ENCODE measurements at regions not wholly inside any gene's neighbourhood (a gene's known extent, or its start where the extent isn't known, plus 50 kb on each side); places are given as distances from the start of the nearest gene placed in this dataset.

GRCh38 chr2:239811806-239812560, 213.2 kb downstream of the NDUFA10 start:
- Mint-ChIP-seq H3K27ac (no peak overlapping the region), H3K36me3 (ENCODE audit: low read depth) (no peaks in the 10 kb centered on the region), H3K27me3 (peaks cover 16% of the 10 kb centered on the region), H3K4me1 (ENCODE audit: low read depth) (peaks cover 10% of the 10 kb centered on the region), H3K4me3 (no peak overlapping the region), H3K9me3 (peaks cover 11% of the 10 kb centered on the region)
- intact Hi-C loops (cut with micrococcal nuclease), result no loop called here

GRCh38 chr2:239811111-239811781, 213.9 kb downstream of the NDUFA10 start:
- no peaks in the 10 kb centered on the region for H3K36me3 Mint-ChIP-seq (ENCODE audit: low read depth)
- H3K9me3 Mint-ChIP-seq, result peaks cover 7% of the 10 kb centered on the region
- peaks cover 18% of the 10 kb centered on the region for H3K27me3 Mint-ChIP-seq
- no peak overlapping the region for H3K4me3 Mint-ChIP-seq
- H3K4me1 Mint-ChIP-seq (ENCODE audit: low read depth), result peaks cover 10% of the 10 kb centered on the region
- intact Hi-C loops (cut with micrococcal nuclease), result no loop called here
- H3K27ac Mint-ChIP-seq, result no peak overlapping the region

- intact Hi-C loops (cut with micrococcal nuclease), result no loop called here
- no peak overlapping the region for H3K27ac Mint-ChIP-seq
- peaks cover 10% of the 10 kb centered on the region for H3K4me1 Mint-ChIP-seq (ENCODE audit: low read depth)
- no peaks in the 10 kb centered on the region for H3K36me3 Mint-ChIP-seq (ENCODE audit: low read depth)
- H3K27me3 Mint-ChIP-seq, result peaks cover 19% of the 10 kb centered on the region
- H3K9me3 Mint-ChIP-seq, result no peaks in the 10 kb centered on the region
- no peak overlapping the region for H3K4me3 Mint-ChIP-seq
Observed at GRCh38 chr2:239809391-239809790, 215.8 kb downstream of the NDUFA10 start.

- H3K9me3 Mint-ChIP-seq, result no peaks in the 10 kb centered on the region
- H3K4me3 Mint-ChIP-seq, result no peak overlapping the region
- intact Hi-C loops (cut with micrococcal nuclease), result no loop called here
- peaks cover 22% of the 10 kb centered on the region for H3K27me3 Mint-ChIP-seq
- H3K36me3 Mint-ChIP-seq (ENCODE audit: low read depth), result no peaks in the 10 kb centered on the region
- no peaks in the 10 kb centered on the region for H3K4me1 Mint-ChIP-seq (ENCODE audit: low read depth)
- H3K27ac Mint-ChIP-seq, result no peak overlapping the region
Observed at GRCh38 chr2:239807568-239807967, 217.6 kb downstream of the NDUFA10 start.

- Mint-ChIP-seq H3K27ac (no peak overlapping the region), H3K36me3 (ENCODE audit: low read depth) (no peaks in the 10 kb centered on the region), H3K27me3 (peaks cover 21% of the 10 kb centered on the region), H3K4me3 (no peak overlapping the region), H3K4me1 (ENCODE audit: low read depth) (no peaks in the 10 kb centered on the region), H3K9me3 (no peaks in the 10 kb centered on the region)
- intact Hi-C loops (cut with micrococcal nuclease), result no loop called here
Observed at GRCh38 chr2:239806758-239807434, 218.2 kb downstream of the NDUFA10 start.

GRCh38 chr2:239806276-239806675, 218.9 kb downstream of the NDUFA10 start:
- Mint-ChIP-seq H3K36me3 (ENCODE audit: low read depth) (no peaks in the 10 kb centered on the region), H3K9me3 (no peaks in the 10 kb centered on the region), H3K27ac (no peak overlapping the region), H3K4me1 (ENCODE audit: low read depth) (no peaks in the 10 kb centered on the region), H3K4me3 (no peak overlapping the region), H3K27me3 (peaks cover 25% of the 10 kb centered on the region)
- intact Hi-C loops (cut with micrococcal nuclease), result no loop called here

- peaks cover 25% of the 10 kb centered on the region for H3K27me3 Mint-ChIP-seq
- intact Hi-C loops (cut with micrococcal nuclease), result no loop called here
- H3K36me3 Mint-ChIP-seq (ENCODE audit: low read depth), result no peaks in the 10 kb centered on the region
- peaks cover 6% of the 10 kb centered on the region for H3K9me3 Mint-ChIP-seq
- H3K4me3 Mint-ChIP-seq, result no peak overlapping the region
- H3K4me1 Mint-ChIP-seq (ENCODE audit: low read depth), result no peaks in the 10 kb centered on the region
- H3K27ac Mint-ChIP-seq, result no peak overlapping the region
Observed at GRCh38 chr2:239805414-239805813, 219.7 kb downstream of the NDUFA10 start.

GRCh38 chr2:239805043-239805329, 220.2 kb downstream of the NDUFA10 start:
- H3K4me1 Mint-ChIP-seq (ENCODE audit: low read depth), result no peaks in the 10 kb centered on the region
- H3K36me3 Mint-ChIP-seq (ENCODE audit: low read depth), result no peaks in the 10 kb centered on the region
- no peak overlapping the region for H3K27ac Mint-ChIP-seq
- H3K27me3 Mint-ChIP-seq, result peaks cover 26% of the 10 kb centered on the region
- H3K4me3 Mint-ChIP-seq, result no peak overlapping the region
- H3K9me3 Mint-ChIP-seq, result peaks cover 10% of the 10 kb centered on the region
- intact Hi-C loops (cut with micrococcal nuclease), result no loop called here

GRCh38 chr2:239804161-239805042, 220.7 kb downstream of the NDUFA10 start:
- intact Hi-C loops (cut with micrococcal nuclease), result no loop called here
- Mint-ChIP-seq H3K27ac (no peak overlapping the region), H3K9me3 (peaks cover 11% of the 10 kb centered on the region), H3K27me3 (peaks cover 28% of the 10 kb centered on the region), H3K36me3 (ENCODE audit: low read depth) (no peaks in the 10 kb centered on the region), H3K4me3 (no peak overlapping the region), H3K4me1 (ENCODE audit: low read depth) (no peaks in the 10 kb centered on the region)

- intact Hi-C loops (cut with micrococcal nuclease), result no loop called here
- Mint-ChIP-seq H3K4me1 (ENCODE audit: low read depth) (no peaks in the 10 kb centered on the region), H3K9me3 (peaks cover 11% of the 10 kb centered on the region), H3K4me3 (no peak overlapping the region), H3K36me3 (ENCODE audit: low read depth) (no peaks in the 10 kb centered on the region), H3K27ac (no peak overlapping the region), H3K27me3 (peaks cover 23% of the 10 kb centered on the region)
Observed at GRCh38 chr2:239803766-239804115, 221.4 kb downstream of the NDUFA10 start.

- Mint-ChIP-seq H3K36me3 (ENCODE audit: low read depth) (no peaks in the 10 kb centered on the region), H3K4me1 (ENCODE audit: low read depth) (no peaks in the 10 kb centered on the region), H3K4me3 (no peak overlapping the region), H3K9me3 (peaks cover 11% of the 10 kb centered on the region), H3K27ac (no peak overlapping the region), H3K27me3 (peaks cover 22% of the 10 kb centered on the region)
- intact Hi-C loops (cut with micrococcal nuclease), result no loop called here
Observed at GRCh38 chr2:239803102-239803765, 221.9 kb downstream of the NDUFA10 start.

GRCh38 chr2:239802185-239802649, 222.9 kb downstream of the NDUFA10 start:
- Mint-ChIP-seq H3K4me3 (no peak overlapping the region), H3K9me3 (peaks cover 11% of the 10 kb centered on the region), H3K27ac (no peak overlapping the region), H3K36me3 (ENCODE audit: low read depth) (no peaks in the 10 kb centered on the region), H3K4me1 (ENCODE audit: low read depth) (no peaks in the 10 kb centered on the region), H3K27me3 (peaks cover 21% of the 10 kb centered on the region)
- intact Hi-C loops (cut with micrococcal nuclease), result no loop called here

GRCh38 chr2:239801404-239802184, 223.5 kb downstream of the NDUFA10 start:
- Mint-ChIP-seq H3K9me3 (peaks cover 11% of the 10 kb centered on the region), H3K27ac (no peak overlapping the region), H3K36me3 (ENCODE audit: low read depth) (no peaks in the 10 kb centered on the region), H3K27me3 (peaks cover 19% of the 10 kb centered on the region), H3K4me3 (no peak overlapping the region), H3K4me1 (ENCODE audit: low read depth) (no peaks in the 10 kb centered on the region)
- intact Hi-C loops (cut with micrococcal nuclease), result no loop called here

All from dendritic cell treated with granulocyte-macrophage colony-stimulating factor and Interleukin-4, amounts not matched to agents 40 ng/mL and 50 ng/mL, for 4 days (primary cell).